GM19193 (cell line): ENCODE measurements at regions not wholly inside any gene's neighbourhood (a gene's known extent, or its start where the extent isn't known, plus 50 kb on each side); places are given as distances from the start of the nearest gene placed in this dataset.

Source experiments
- POLR2A ChIP-seq: IDR thresholded peaks from 4 replicates; pipeline ENCODE4 v1.6.1; 2011; ENCODE audit not compliant: insufficient read depth, insufficient read length; ENCODE audit errors: extremely low read depth

GRCh38 chr11:41803895-41804294 is 344.4 kb upstream of the LRRC4C start:
- no peak for TF ChIP-seq POLR2A

- no peak for TF ChIP-seq POLR2A
Observed at GRCh38 chr11:41816396-41816795, 356.9 kb upstream of the LRRC4C start.

GRCh38 chr11:41826085-41826484 is 366.6 kb upstream of the LRRC4C start:
- no peak for TF ChIP-seq POLR2A

- TF ChIP-seq POLR2A, result no peak
Observed at GRCh38 chr11:41836431-41836830, 377.0 kb upstream of the LRRC4C start.

GRCh38 chr11:41842673-41843072 is 383.2 kb upstream of the LRRC4C start:
- no peak for TF ChIP-seq POLR2A

GRCh38 chr11:41845066-41845465 is 385.6 kb upstream of the LRRC4C start:
- TF ChIP-seq POLR2A, result no peak

- TF ChIP-seq POLR2A, result no peak
Observed at GRCh38 chr11:41848349-41848748, 388.9 kb upstream of the LRRC4C start.

GRCh38 chr11:41849250-41849649 is 389.8 kb upstream of the LRRC4C start:
- no peak for TF ChIP-seq POLR2A

- TF ChIP-seq POLR2A, result no peak
Observed at GRCh38 chr11:41851743-41852142, 392.3 kb upstream of the LRRC4C start.

- no peak for TF ChIP-seq POLR2A
Observed at GRCh38 chr11:41861838-41862237, 402.4 kb upstream of the LRRC4C start.

GRCh38 chr11:41866525-41866924 is 407.1 kb upstream of the LRRC4C start:
- TF ChIP-seq POLR2A, result no peak

GRCh38 chr11:41868606-41869005 is 409.2 kb upstream of the LRRC4C start:
- no peak for TF ChIP-seq POLR2A

GRCh38 chr11:41872426-41872825 is 413.0 kb upstream of the LRRC4C start:
- no peak for TF ChIP-seq POLR2A

GRCh38 chr11:41872870-41873269 is 413.4 kb upstream of the LRRC4C start:
- no peak for TF ChIP-seq POLR2A

- TF ChIP-seq POLR2A, result no peak
Observed at GRCh38 chr11:41878095-41878494, 418.6 kb upstream of the LRRC4C start.

GRCh38 chr11:41879214-41879613 is 419.8 kb upstream of the LRRC4C start:
- TF ChIP-seq POLR2A, result no peak

- TF ChIP-seq POLR2A, result no peak
Observed at GRCh38 chr11:41895081-41895480, 435.6 kb upstream of the LRRC4C start.
